WTC11 (cell line): ENCODE measurements at regions not wholly inside any gene's neighbourhood (a gene's known extent, or its start where the extent isn't known, plus 50 kb on each side); places are given as distances from the start of the nearest gene placed in this dataset.

ENCODE experiments used
- ATAC-seq: fragments of 200-7000 bp; cut with Tn5 transposase; 2 replicates; pipeline ENCODE4 v1.10.0; 2021; ENCODE audit warnings: mild to moderate bottlenecking, moderate library complexity
- CTCF ChIA-PET: fragments of 300-600 bp; sonication (Branson Sonifier 250); formaldehyde crosslinking; loops from one replicate; lab custom pipeline; 2021; ENCODE audit warnings: antibody characterized with exemption; lab: Charles Lee
- POLR2A ChIA-PET: fragments of 350-600 bp; sonication (Branson Sonifier 250); formaldehyde crosslinking; loops from one replicate; lab custom pipeline; 2021; ENCODE audit warnings: antibody characterized with exemption; lab: Charles Lee
- DNase-seq: peaks from one replicate; pipeline ENCODE4 v3.0.0; 2021; ENCODE audit warnings: low spot score
- H3K27ac Mint-ChIP-seq: 2 replicates; pipeline ENCODE4 v1.8.0; 2021; ENCODE audit warnings: mixed read lengths
- H3K27me3 Mint-ChIP-seq: 2 replicates; pipeline ENCODE4 v1.8.0; 2021; ENCODE audit warnings: low read depth, mild to moderate bottlenecking, moderate library complexity, mixed read lengths
- H3K36me3 Mint-ChIP-seq: 2 replicates; pipeline ENCODE4 v1.8.0; 2021; ENCODE audit warnings: mixed read lengths
- H3K4me1 Mint-ChIP-seq: 2 replicates; pipeline ENCODE4 v1.8.0; 2022; ENCODE audit warnings: mixed read lengths
- H3K4me3 Mint-ChIP-seq: 2 replicates; pipeline ENCODE4 v1.8.0; 2021; ENCODE audit warnings: mild to moderate bottlenecking, moderate library complexity, mixed read lengths
- H3K9me3 Mint-ChIP-seq: 2 replicates; pipeline ENCODE4 v1.8.0; 2021; ENCODE audit warnings: mixed read lengths
- CTCF ChIP-seq: fragments of 200-600 bp; IDR thresholded peaks from 2 replicates; pipeline ENCODE4 v1.8.0; 2022; ENCODE audit warnings: antibody characterized with exemption
- ELF4 ChIP-seq: sonication (generic); formaldehyde crosslinking; IDR thresholded peaks from 2 replicates; pipeline ENCODE4 v1.8.1; 2022; ENCODE audit warnings: low read depth, mild to moderate bottlenecking, moderate library complexity, missing genetic modification reagents
- ERG ChIP-seq: fragments of 250-450 bp; sonication (Bioruptor Pico); IDR thresholded peaks from 2 replicates; pipeline ENCODE4 v1.8.0; 2021; ENCODE audit warnings: mild to moderate bottlenecking
- FOXJ3 ChIP-seq: sonication (generic); formaldehyde crosslinking; IDR thresholded peaks from 2 replicates; pipeline ENCODE4 v1.9.0; 2021; ENCODE audit warnings: missing genetic modification reagents, mild to moderate bottlenecking, borderline replicate concordance
- FOXP1 ChIP-seq: sonication (generic); formaldehyde crosslinking; IDR thresholded peaks from 2 replicates; pipeline ENCODE4 v1.8.0; 2022; ENCODE audit warnings: missing genetic modification reagents, mild to moderate bottlenecking, moderate library complexity, borderline replicate concordance
- GTF2I ChIP-seq: fragments of 250-450 bp; sonication (Bioruptor Pico); conservative IDR thresholded peaks from 2 replicates; pipeline ENCODE4 v1.4.0; 2021; ENCODE audit warnings: mild to moderate bottlenecking
- KAT7 ChIP-seq: sonication (generic); formaldehyde crosslinking; IDR thresholded peaks from 2 replicates; pipeline ENCODE4 v1.8.1; 2023; ENCODE audit warnings: missing genetic modification reagents, mild to moderate bottlenecking, borderline replicate concordance
- MAX ChIP-seq: sonication (generic); formaldehyde crosslinking; IDR thresholded peaks from 2 replicates; pipeline ENCODE4 v1.8.0; 2022; ENCODE audit warnings: mild to moderate bottlenecking, missing genetic modification reagents
- MYBL2 ChIP-seq: sonication (generic); formaldehyde crosslinking; IDR thresholded peaks from 2 replicates; pipeline ENCODE4 v1.8.1; 2023; ENCODE audit warnings: mild to moderate bottlenecking, moderate library complexity, missing genetic modification reagents
- NFYB ChIP-seq: sonication (generic); formaldehyde crosslinking; conservative IDR thresholded peaks from 2 replicates; pipeline ENCODE4 v1.8.0; 2022; ENCODE audit warnings: low read depth, missing genetic modification reagents
- RELA ChIP-seq: sonication (generic); formaldehyde crosslinking; IDR thresholded peaks from 2 replicates; pipeline ENCODE4 v1.8.1; 2022; ENCODE audit warnings: missing genetic modification reagents, mild to moderate bottlenecking, borderline replicate concordance
- TCF7 ChIP-seq: sonication (generic); formaldehyde crosslinking; IDR thresholded peaks from 2 replicates; pipeline ENCODE4 v1.8.0; 2022; ENCODE audit warnings: mild to moderate bottlenecking, low read depth, missing genetic modification reagents, moderate library complexity
- TEAD4 ChIP-seq: sonication (generic); formaldehyde crosslinking; IDR thresholded peaks from 2 replicates; pipeline ENCODE4 v1.8.0; 2022; ENCODE audit warnings: mild to moderate bottlenecking, missing genetic modification reagents
- USF2 ChIP-seq: sonication (generic); formaldehyde crosslinking; IDR thresholded peaks from 2 replicates; pipeline ENCODE4 v1.8.1; 2023; ENCODE audit warnings: mild to moderate bottlenecking, missing genetic modification reagents, moderate library complexity
- ZBTB21 ChIP-seq: sonication (generic); formaldehyde crosslinking; IDR thresholded peaks from 2 replicates; pipeline ENCODE4 v1.8.1; 2023; ENCODE audit warnings: mild to moderate bottlenecking, missing genetic modification reagents, borderline replicate concordance
- ZNF219 ChIP-seq: sonication (generic); formaldehyde crosslinking; IDR thresholded peaks from 2 replicates; pipeline ENCODE4 v1.8.0; 2023; ENCODE audit warnings: missing genetic modification reagents, mild to moderate bottlenecking, borderline replicate concordance
- ZNF232 ChIP-seq: sonication (generic); formaldehyde crosslinking; IDR thresholded peaks from 2 replicates; pipeline ENCODE4 v1.8.0; 2022; ENCODE audit warnings: mild to moderate bottlenecking, missing genetic modification reagents
- ZNF317 ChIP-seq: sonication (generic); formaldehyde crosslinking; IDR thresholded peaks from 2 replicates; pipeline ENCODE4 v1.8.1; 2023; ENCODE audit warnings: low read depth, mild to moderate bottlenecking, moderate library complexity, missing genetic modification reagents, borderline replicate concordance
- TF ChIP-seq, protein P1 (sequence below): sonication (generic); formaldehyde crosslinking; conservative IDR thresholded peaks from 2 replicates; pipeline ENCODE4 v1.8.1; 2022; ENCODE audit warnings: mild to moderate bottlenecking, missing genetic modification reagents
- TF ChIP-seq, protein P2 (sequence below): sonication (generic); formaldehyde crosslinking; IDR thresholded peaks from 2 replicates; pipeline ENCODE4 v1.8.1; 2022; ENCODE audit warnings: mild to moderate bottlenecking, moderate library complexity, missing genetic modification reagents
- TF ChIP-seq, protein P3 (sequence below): sonication (generic); formaldehyde crosslinking; IDR thresholded peaks from 2 replicates; pipeline ENCODE4 v1.8.1; 2023; ENCODE audit warnings: mild to moderate bottlenecking, missing genetic modification reagents

DNA sequence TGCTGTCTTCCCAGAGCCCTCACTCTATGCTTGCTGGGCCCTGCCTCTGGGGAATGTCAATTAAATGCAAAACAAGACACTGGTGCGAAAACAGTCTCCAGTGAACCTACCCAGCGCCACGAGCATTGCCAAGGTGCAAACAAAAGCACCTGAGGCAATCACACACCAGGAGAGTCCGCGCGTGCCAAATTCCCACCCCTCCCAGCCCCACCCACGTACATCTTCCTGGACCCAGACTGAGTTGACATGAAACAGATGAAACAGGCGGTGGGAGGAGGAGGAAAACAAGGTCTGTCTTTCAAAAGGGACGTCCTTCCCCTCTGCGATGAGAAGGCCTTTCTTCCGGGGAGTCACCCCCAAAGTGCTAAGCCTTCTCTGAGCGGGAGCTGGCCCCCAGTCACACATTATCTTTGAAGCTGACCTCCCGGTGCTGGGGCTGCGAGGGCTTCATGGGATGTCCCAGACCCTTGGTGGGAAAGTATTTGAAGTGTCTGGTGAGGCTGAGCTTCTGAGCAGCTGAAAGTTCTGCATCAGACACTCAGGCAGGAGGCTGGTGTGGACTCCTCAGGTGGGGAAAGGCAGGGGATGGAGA, 200.4 kb downstream of the AXIN2 start:
- no peak for DNase-seq
- no peaks in the 10 kb centered on the region; the same call in 1 of the 2 replicates for H3K27me3 Mint-ChIP-seq
- TF ChIP-seq TCF7 (CRISPR knock-in tag) (no peak), ZNF317 (CRISPR knock-in tag) (no peak), NFYB (CRISPR knock-in tag) (no peak), RELA (no peak)
- TF ChIP-seq, all 79 proteins: peak for 0
- Mint-ChIP-seq H3K9me3 (no peaks in the 10 kb centered on the region), H3K4me3 (no peak overlapping the region), H3K36me3 (no peaks in the 10 kb centered on the region), H3K27ac (no peak overlapping the region), H3K4me1 (0 out of 2 replicates have a peak, but pooled peaks cover 2% of the 10 kb centered on the region)
- POLR2A ChIA-PET = no interaction called here
- CTCF ChIA-PET = no interaction called here
- no peak for ATAC-seq

DNA sequence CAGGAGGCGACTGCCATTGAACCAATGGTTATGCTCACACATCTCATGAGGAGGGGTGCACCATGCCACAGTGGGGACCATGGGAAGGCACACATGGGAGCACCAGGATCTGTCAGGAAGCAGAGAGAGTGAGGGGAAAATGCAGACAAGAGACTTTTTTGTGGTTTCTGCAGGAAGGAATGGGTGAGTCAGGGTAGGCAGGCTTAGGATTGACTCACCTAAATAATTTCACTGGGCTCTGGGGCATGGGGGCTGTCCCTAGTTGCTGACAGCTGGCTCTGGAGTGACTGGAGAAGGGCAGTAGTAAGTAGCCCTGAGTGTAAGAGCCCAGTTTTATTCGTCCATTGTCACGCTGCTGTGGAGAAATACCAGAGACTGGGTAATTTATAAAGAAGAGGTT, 202.4 kb downstream of the AXIN2 start:
- Mint-ChIP-seq H3K4me1 (no peaks in the 10 kb centered on the region), H3K9me3 (no peaks in the 10 kb centered on the region), H3K36me3 (no peaks in the 10 kb centered on the region), H3K27ac (no peak overlapping the region), H3K27me3 (no peaks in the 10 kb centered on the region; the same call in 1 of the 2 replicates), H3K4me3 (no peak overlapping the region)
- no peak for TF ChIP-seq GTF2I (CRISPR knock-in tag)
- no peak for TF ChIP-seq RELA
- no peak for TF ChIP-seq KAT7 (CRISPR knock-in tag)
- TF ChIP-seq ZNF232 (CRISPR knock-in tag) = no peak
- TF ChIP-seq CTCF = no peak
- TF ChIP-seq ZBTB21 = no peak
- no peak for TF ChIP-seq FOXP1 (CRISPR knock-in tag)
- CTCF ChIA-PET = no interaction called here
- DNase-seq (no peak), ATAC-seq (no peak)
- POLR2A ChIA-PET = no interaction called here

GRCh38 chr17:65356536-65356935, 204.9 kb downstream of the AXIN2 start:
- DNase-seq = no peak
- ChIA-PET CTCF (interaction anchor here (1.0 kb wide), 1 partner anchor 62 kb away, joined by 4 read pairs; no protein-coding TSS in a partner anchor), POLR2A (no interaction called here)
- H3K4me1 Mint-ChIP-seq = no peaks in the 10 kb centered on the region
- no peak for TF ChIP-seq MYBL2 (CRISPR knock-in tag)
- no peak for TF ChIP-seq FOXP1 (CRISPR knock-in tag)
- TF ChIP-seq ZBTB21 = no peak
- no peak for TF ChIP-seq ZNF219 (CRISPR knock-in tag)
- TF ChIP-seq ELF4 = no peak
- TF ChIP-seq, protein P1, sequence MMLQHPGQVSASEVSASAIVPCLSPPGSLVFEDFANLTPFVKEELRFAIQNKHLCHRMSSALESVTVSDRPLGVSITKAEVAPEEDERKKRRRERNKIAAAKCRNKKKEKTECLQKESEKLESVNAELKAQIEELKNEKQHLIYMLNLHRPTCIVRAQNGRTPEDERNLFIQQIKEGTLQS = no peak
- TF ChIP-seq, protein P2, sequence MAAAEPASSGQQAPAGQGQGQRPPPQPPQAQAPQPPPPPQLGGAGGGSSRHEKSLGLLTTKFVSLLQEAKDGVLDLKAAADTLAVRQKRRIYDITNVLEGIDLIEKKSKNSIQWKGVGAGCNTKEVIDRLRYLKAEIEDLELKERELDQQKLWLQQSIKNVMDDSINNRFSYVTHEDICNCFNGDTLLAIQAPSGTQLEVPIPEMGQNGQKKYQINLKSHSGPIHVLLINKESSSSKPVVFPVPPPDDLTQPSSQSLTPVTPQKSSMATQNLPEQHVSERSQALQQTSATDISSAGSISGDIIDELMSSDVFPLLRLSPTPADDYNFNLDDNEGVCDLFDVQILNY (CRISPR knock-in tag) = no peak
- no peak for TF ChIP-seq USF2 (CRISPR knock-in tag)
- TF ChIP-seq, protein P3, sequence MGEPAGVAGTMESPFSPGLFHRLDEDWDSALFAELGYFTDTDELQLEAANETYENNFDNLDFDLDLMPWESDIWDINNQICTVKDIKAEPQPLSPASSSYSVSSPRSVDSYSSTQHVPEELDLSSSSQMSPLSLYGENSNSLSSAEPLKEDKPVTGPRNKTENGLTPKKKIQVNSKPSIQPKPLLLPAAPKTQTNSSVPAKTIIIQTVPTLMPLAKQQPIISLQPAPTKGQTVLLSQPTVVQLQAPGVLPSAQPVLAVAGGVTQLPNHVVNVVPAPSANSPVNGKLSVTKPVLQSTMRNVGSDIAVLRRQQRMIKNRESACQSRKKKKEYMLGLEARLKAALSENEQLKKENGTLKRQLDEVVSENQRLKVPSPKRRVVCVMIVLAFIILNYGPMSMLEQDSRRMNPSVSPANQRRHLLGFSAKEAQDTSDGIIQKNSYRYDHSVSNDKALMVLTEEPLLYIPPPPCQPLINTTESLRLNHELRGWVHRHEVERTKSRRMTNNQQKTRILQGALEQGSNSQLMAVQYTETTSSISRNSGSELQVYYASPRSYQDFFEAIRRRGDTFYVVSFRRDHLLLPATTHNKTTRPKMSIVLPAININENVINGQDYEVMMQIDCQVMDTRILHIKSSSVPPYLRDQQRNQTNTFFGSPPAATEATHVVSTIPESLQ (CRISPR knock-in tag) = no peak
- no peak for TF ChIP-seq ERG (CRISPR knock-in tag)
- no peak for TF ChIP-seq TCF7 (CRISPR knock-in tag)
- no peak for TF ChIP-seq RELA
- no peak for TF ChIP-seq FOXJ3
- no peak for TF ChIP-seq MAX
- TF ChIP-seq TEAD4 (CRISPR knock-in tag) = no peak
- H3K4me3 Mint-ChIP-seq = no peak overlapping the region
- no peak for ATAC-seq
- no peak overlapping the region for H3K27ac Mint-ChIP-seq
- H3K36me3 Mint-ChIP-seq = no peaks in the 10 kb centered on the region
- no peaks in the 10 kb centered on the region; the same call in 1 of the 2 replicates for H3K27me3 Mint-ChIP-seq
- H3K9me3 Mint-ChIP-seq = no peaks in the 10 kb centered on the region
